ENCODE measurements at regions not wholly inside any gene's neighbourhood (a gene's known extent, or its start where the extent isn't known, plus 50 kb on each side); places are given as distances from the start of the nearest gene placed in this dataset.

DNA sequence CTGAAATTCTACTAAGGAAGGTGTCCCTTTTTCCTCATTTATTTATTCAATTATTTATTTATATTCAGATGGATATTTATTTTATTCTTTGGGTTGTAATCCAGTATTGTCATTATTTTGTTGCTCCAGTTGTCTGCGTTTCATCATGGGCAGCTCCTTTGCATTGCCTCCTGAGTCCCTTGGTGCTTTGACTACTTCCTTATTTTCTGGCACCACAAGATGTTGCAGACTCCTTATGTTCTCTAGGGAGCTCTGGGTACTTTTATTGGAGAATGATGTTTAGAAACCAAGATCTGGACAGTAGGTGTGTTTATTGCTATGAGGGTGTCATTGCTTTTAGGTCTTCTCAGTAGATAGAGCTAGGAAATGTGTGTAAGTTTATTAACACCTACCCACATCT is 59.9 kb upstream of the ERRFI1 start:
- no peak for DNase-seq (ENCODE audit: low spot score)

DNA sequence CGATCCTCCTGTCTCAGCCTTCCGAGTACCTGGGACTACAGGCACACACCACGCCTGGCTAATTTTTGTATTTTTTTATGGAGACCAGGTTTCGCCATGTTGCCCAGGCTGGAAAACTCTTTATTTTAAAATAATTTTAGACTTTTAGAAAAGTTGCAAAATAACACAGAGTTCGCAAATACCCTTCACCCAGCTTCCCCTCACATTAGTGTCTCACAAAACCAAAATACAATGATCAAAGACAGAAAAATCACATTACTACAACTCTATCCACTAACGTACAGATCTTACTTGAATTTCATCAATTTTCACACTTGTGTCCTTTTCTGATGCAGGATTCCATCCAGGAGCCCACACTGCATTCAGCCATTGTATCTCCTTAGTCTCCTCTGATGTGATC is 58.8 kb upstream of the ERRFI1 start:
- DNase-seq (ENCODE audit: low spot score) = no peak

DNA sequence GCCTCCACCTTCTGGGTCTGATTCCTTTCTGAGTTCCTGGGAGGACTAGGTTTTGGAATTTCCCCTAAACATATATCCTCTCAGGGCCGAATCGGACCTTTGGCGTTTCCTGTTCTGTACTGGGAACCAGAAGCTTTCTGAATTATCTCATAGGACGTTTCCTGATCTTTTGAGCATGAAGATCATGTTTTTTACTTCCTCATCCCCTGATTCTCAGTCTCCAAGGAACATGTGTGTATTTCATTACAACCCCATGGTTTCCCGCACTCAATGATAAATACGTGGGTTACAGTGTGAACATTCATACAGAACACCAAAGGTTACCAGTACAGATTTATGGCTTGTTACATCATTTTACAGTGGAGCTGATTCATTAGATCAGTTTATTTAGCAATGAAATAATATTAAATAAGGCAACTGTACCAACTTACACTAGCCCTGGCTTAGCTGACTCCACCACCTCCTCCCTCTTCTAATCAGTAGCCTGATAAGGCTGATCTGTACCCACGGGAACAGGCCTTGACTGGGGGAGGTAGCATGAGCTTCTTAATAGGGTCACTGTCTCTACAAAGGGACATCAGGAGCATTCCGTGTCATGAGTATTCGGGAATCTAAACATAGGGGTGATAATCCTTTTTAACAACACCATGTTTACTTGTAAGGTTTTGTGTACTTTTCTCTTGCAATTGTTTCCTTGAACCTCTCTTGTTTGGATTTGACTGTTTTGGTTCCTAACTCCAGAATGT is 57.8 kb upstream of the ERRFI1 start:
- no peak for DNase-seq (ENCODE audit: low spot score)

DNA sequence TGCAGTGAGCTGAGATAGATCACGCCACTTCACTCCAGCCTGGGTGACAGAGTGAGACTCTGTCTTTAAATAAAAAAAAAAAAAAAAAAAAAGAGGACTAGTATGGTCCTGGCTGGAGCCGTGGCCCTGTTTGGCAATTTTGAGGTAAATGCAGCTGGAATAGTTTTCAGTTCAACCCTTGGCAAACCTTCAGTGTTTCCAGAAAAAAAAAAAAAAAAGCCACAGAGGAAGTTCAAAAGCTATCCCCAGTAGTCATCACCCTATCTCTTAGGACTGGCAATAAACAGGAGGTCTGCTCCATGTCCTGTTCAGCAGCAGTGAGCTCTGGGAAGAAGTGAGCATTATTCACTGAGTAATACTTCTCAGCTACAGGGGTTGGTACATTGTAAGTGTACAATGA is 56.8 kb upstream of the ERRFI1 start:
- DNase-seq (ENCODE audit: low spot score) = no peak

DNA sequence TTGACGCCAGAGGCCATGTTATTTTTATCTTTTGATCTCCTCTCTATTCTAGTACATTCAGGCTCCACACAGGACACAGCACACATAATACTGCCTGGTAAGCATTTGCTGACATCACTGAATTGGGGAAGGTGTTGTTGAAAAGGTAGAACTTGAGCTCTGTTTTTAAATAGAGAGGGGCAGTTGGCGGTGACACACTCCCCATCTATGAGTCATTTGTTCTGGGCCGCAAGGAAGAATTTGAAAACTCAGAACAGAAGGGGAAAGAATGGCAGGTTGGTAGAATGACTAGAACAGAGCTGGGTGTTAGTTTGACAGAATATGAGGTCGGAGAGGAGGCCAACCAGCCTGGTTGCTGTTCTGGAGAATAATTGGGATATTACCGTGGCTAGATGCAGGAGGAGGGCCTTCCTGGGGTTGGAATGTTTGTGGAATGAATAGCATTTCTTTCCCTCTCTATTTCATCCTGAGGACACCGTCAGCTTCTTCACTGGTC is 52.1 kb upstream of the ERRFI1 start:
- no peak for DNase-seq (ENCODE audit: low spot score)

DNA sequence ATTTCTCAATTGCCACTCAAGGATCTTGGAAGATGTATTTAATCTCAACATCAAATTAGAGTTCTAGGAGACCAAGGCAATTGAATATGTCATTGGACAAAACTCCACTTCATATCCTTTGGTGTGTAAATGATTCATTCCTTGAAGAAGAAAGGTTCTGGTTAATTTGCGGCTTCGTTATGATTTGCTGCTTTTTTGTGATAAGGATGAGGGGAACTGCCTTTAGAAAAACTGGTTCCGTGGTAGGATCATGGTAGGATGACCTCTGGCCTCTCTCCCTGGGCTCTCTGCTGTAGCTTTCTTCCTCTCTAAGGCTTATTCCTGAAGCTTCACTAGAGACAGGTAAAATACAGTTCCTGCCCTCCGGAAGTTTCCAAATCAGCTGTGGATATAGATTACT is 51.5 kb upstream of the ERRFI1 start:
- no peak for DNase-seq (ENCODE audit: low spot score)

DNA sequence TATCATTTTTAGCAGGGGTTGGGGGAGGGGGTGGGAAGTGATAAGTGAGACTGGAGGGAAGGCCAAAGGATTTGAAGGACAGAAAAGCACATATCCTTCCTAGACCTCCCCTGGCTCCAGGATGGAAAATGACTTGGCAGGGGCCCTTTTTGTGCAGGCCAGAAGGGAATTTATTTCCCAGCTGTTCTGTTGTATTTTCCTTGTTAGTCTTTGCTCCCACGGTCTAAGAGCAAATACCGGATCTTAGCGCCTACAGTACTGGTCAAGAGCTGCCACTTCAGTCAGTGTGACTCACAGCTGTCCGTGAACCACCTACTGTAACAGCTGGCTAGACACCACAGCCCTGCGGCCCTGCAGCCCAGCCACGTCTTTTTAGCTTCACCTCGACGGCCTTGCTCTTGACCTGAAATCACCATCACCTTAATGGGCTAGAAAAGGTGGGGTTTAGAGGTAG is 51.0 kb upstream of the ERRFI1 start:
- peak; percentile 30 for DNase-seq (ENCODE audit: low spot score)

DNA sequence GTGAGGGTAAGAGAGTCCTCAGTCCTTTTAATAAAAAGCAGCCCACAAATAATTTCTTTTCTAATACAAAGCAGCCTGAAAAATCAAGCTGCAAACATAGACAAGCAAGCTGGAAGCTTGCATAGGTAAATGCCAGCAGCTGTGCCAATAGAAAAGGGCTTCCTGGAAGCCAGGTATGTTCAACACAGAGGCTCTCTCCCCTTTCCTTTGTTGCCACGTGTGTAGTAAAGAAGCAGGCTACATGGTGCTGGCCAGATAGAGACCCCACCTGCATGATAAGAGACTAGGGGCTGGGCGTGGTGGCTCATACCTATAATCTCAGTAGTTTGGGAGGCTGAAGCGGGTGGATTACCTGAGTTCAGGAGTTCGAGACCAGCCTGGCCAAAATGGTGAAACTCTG is 50.1 kb upstream of the ERRFI1 start:
- DNase-seq (ENCODE audit: low spot score) = no peak

All from mucosa of gallbladder (tissue), 1 donor.